ENCODE measurements at regions not wholly inside any gene's neighbourhood (a gene's known extent, or its start where the extent isn't known, plus 50 kb on each side); places are given as distances from the start of the nearest gene placed in this dataset.

DNA sequence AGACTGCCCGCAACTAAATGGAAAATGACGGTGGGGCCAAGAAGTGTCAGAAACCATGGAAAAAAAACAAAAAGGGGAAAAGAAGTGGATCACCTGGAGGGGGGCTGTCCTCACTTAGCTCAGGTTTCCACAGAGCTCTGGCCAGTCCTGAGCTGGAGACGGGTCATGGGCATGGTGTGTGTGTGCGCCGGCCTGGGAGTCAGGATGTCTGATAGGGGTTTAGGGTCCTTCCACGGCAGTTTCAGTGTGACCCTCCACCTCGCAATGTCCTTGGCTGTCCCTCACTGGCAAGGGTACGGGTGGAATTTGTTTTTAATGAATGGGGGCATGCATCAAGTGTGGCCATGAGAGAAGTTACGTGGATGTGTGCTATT lies 133.2 kb upstream of the MEIS1 start:
- Histone ChIP-seq H3K4me1 (ENCODE audit: insufficient read depth, low read length, poor library complexity, severe bottlenecking) (no peaks in the 10 kb centered on the region), H3K79me2 (ENCODE audit: insufficient read depth, low read length) (no peaks in the 10 kb centered on the region), H3K36me3 (ENCODE audit: insufficient read depth, low read length) (no peaks in the 10 kb centered on the region), H3K9me3 (ENCODE audit: insufficient read depth, low read depth, low read length) (no peaks in the 10 kb centered on the region), H3K27me3 (ENCODE audit: insufficient read depth, low read length, poor library complexity, severe bottlenecking) (no peaks in the 10 kb centered on the region), H3K4me3 (ENCODE audit: low read length, poor library complexity, severe bottlenecking) (no peak overlapping the region), H3K9ac (ENCODE audit: low read depth, low read length, poor library complexity, severe bottlenecking) (no peak overlapping the region), H3F3A (ENCODE audit: low read depth) (no peaks in the 10 kb centered on the region), H3K4me2 (ENCODE audit: low read depth, low read length, poor library complexity, severe bottlenecking) (no peak overlapping the region), H4K20me1 (ENCODE audit: insufficient read depth, low read length, poor library complexity, severe bottlenecking) (no peaks in the 10 kb centered on the region), H2AFZ (ENCODE audit: low read length) (no peak overlapping the region), H3K9me2 (replicated peaks; ENCODE audit: low read depth, low read length) (no peaks in the 10 kb centered on the region)
- TF ChIP-seq, protein P1, sequence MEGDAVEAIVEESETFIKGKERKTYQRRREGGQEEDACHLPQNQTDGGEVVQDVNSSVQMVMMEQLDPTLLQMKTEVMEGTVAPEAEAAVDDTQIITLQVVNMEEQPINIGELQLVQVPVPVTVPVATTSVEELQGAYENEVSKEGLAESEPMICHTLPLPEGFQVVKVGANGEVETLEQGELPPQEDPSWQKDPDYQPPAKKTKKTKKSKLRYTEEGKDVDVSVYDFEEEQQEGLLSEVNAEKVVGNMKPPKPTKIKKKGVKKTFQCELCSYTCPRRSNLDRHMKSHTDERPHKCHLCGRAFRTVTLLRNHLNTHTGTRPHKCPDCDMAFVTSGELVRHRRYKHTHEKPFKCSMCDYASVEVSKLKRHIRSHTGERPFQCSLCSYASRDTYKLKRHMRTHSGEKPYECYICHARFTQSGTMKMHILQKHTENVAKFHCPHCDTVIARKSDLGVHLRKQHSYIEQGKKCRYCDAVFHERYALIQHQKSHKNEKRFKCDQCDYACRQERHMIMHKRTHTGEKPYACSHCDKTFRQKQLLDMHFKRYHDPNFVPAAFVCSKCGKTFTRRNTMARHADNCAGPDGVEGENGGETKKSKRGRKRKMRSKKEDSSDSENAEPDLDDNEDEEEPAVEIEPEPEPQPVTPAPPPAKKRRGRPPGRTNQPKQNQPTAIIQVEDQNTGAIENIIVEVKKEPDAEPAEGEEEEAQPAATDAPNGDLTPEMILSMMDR (conservative IDR thresholded peaks at IDR 0.05; ENCODE audit: low read length), result no peak
- TF ChIP-seq EZH2phosphoT487 (IDR thresholded peaks at IDR 0.05; ENCODE audit: borderline replicate concordance), result no peak

DNA sequence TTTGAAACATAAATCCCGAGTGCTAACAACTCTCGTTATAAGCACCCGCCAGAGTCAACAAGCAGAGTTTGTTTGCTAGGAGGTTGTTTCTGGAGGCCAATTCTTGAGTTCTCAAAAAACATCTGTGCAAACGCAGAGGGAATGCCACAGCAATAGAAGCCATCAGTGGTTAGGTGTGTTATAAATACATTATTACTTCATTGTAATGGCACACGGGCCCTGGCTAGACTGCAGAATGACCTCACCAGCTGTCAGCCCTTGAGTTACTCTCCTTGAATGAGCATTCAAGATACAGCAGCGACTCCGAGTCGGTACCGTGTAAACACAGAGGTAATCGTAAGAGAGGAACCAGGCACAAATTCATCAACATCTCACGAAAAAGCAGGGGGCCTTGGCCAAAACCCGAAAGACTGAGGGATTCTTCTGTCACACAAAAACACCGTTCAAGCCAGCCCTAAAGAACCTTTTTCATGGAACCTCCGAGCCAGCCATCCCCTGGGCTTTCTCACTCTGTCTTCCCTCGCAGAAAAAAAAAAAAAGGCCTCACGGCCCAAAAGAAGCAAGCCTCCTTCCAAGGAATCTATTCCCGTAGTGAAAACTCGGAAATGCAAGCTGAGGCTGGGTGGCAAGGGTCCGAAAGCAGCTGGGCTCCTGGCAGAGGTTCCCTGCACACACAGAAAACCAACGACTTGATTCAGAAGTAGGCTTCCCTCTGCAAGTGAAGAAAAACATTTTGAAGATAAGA lies 133.7 kb upstream of the MEIS1 start:
- H3K9me2 ChIP-seq (replicated peaks; ENCODE audit: low read depth, low read length), result no peaks in the 10 kb centered on the region
- H3K79me2 ChIP-seq (ENCODE audit: insufficient read depth, low read length), result no peaks in the 10 kb centered on the region
- H3K4me3 ChIP-seq (ENCODE audit: low read length, poor library complexity, severe bottlenecking), result no peak overlapping the region
- no peaks in the 10 kb centered on the region for H3K4me1 ChIP-seq (ENCODE audit: insufficient read depth, low read length, poor library complexity, severe bottlenecking)
- no peaks in the 10 kb centered on the region for H3K27me3 ChIP-seq (ENCODE audit: insufficient read depth, low read length, poor library complexity, severe bottlenecking)
- no peaks in the 10 kb centered on the region for H4K20me1 ChIP-seq (ENCODE audit: insufficient read depth, low read length, poor library complexity, severe bottlenecking)
- no peaks in the 10 kb centered on the region for H3F3A ChIP-seq (ENCODE audit: low read depth)
- H2AFZ ChIP-seq (ENCODE audit: low read length), result no peak overlapping the region
- H3K9ac ChIP-seq (ENCODE audit: low read depth, low read length, poor library complexity, severe bottlenecking), result no peak overlapping the region
- no peaks in the 10 kb centered on the region for H3K36me3 ChIP-seq (ENCODE audit: insufficient read depth, low read length)
- H3K9me3 ChIP-seq (ENCODE audit: insufficient read depth, low read depth, low read length), result no peaks in the 10 kb centered on the region
- no peak overlapping the region for H3K4me2 ChIP-seq (ENCODE audit: low read depth, low read length, poor library complexity, severe bottlenecking)
- no peak for TF ChIP-seq EZH2phosphoT487 (IDR thresholded peaks at IDR 0.05; ENCODE audit: borderline replicate concordance)
- TF ChIP-seq, protein P1 (conservative IDR thresholded peaks at IDR 0.05; ENCODE audit: low read length), result no peak

DNA sequence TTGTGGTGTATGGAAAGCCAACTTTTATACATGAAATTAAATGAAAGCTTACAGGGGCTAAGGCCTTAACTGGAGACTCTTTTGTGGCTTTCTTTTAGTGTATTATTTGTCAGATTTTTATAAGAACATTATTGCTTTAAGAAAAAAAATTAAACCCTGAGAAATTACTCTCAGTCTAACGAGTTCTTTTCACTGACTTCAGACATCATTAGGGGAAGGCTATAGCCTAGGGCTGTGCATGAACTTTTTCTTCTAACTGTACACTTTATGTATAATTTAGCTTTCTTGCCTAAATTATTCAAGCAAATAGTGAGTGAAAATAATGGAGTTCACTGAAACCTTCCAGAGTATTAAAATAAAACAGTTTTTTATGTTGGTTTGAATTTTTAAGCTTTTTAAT lies 151.1 kb upstream of the MEIS1 start:
- Histone ChIP-seq H4K20me1 (ENCODE audit: insufficient read depth, low read length, poor library complexity, severe bottlenecking) (no peaks in the 10 kb centered on the region), H3K4me2 (ENCODE audit: low read depth, low read length, poor library complexity, severe bottlenecking) (no peak overlapping the region), H3K27me3 (ENCODE audit: insufficient read depth, low read length, poor library complexity, severe bottlenecking) (no peaks in the 10 kb centered on the region), H2AFZ (ENCODE audit: low read length) (no peak overlapping the region), H3K79me2 (ENCODE audit: insufficient read depth, low read length) (no peaks in the 10 kb centered on the region), H3K36me3 (ENCODE audit: insufficient read depth, low read length) (no peaks in the 10 kb centered on the region), H3K4me3 (ENCODE audit: low read length, poor library complexity, severe bottlenecking) (no peak overlapping the region), H3K9me3 (ENCODE audit: insufficient read depth, low read depth, low read length) (no peaks in the 10 kb centered on the region), H3K9me2 (replicated peaks; ENCODE audit: low read depth, low read length) (no peaks in the 10 kb centered on the region), H3F3A (ENCODE audit: low read depth) (no peaks in the 10 kb centered on the region), H3K4me1 (ENCODE audit: insufficient read depth, low read length, poor library complexity, severe bottlenecking) (no peaks in the 10 kb centered on the region), H3K9ac (ENCODE audit: low read depth, low read length, poor library complexity, severe bottlenecking) (no peak overlapping the region)
- TF ChIP-seq EZH2phosphoT487 (IDR thresholded peaks at IDR 0.05; ENCODE audit: borderline replicate concordance), result no peak
- TF ChIP-seq, protein P1 (conservative IDR thresholded peaks at IDR 0.05; ENCODE audit: low read length), result no peak

Data from Loucy (cell line).